ENCODE measurements at regions not wholly inside any gene's neighbourhood (a gene's known extent, or its start where the extent isn't known, plus 50 kb on each side); places are given as distances from the start of the nearest gene placed in this dataset.

DNA sequence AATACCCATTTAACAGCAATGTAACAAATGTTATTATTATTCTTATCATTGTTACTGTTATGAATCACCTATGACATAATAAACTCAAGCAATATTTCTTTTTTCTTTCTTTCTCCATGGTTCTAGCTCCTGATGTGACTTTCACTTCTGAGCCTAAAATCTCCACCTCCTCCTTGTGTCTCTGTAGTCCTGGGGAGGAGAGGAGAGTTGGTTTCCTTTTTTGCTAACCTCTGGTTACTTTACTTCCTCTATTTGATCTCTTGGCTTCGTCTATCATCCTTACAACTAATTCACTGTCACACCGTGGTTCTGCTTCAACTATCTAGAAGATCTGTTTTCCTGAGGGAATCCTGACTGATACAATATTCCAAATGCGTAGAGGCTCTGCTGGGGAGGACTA, 456.6 kb downstream of the VRK1 start:
- no peak overlapping the region for H3K27ac ChIP-seq
- H3K9me3 ChIP-seq, result peaks cover 0 to 6% (median 0%) of the 10 kb centered on the region in 4 donors
- no peaks in the 10 kb centered on the region for H3K4me1 ChIP-seq
- no peaks in the 10 kb centered on the region for H3K27me3 ChIP-seq
- H3K4me3 ChIP-seq, result no peak overlapping the region
- TF ChIP-seq, protein P1, sequence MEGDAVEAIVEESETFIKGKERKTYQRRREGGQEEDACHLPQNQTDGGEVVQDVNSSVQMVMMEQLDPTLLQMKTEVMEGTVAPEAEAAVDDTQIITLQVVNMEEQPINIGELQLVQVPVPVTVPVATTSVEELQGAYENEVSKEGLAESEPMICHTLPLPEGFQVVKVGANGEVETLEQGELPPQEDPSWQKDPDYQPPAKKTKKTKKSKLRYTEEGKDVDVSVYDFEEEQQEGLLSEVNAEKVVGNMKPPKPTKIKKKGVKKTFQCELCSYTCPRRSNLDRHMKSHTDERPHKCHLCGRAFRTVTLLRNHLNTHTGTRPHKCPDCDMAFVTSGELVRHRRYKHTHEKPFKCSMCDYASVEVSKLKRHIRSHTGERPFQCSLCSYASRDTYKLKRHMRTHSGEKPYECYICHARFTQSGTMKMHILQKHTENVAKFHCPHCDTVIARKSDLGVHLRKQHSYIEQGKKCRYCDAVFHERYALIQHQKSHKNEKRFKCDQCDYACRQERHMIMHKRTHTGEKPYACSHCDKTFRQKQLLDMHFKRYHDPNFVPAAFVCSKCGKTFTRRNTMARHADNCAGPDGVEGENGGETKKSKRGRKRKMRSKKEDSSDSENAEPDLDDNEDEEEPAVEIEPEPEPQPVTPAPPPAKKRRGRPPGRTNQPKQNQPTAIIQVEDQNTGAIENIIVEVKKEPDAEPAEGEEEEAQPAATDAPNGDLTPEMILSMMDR (IDR thresholded peaks at IDR 0.05), result no peak
- no peak for TF ChIP-seq EP300 (IDR thresholded peaks at IDR 0.05)
- TF ChIP-seq POLR2A (IDR thresholded peaks at IDR 0.05), result no peak
- 55 to 61% methylated on average over 3 of the region's 3 CpGs for WGBS, 2 donors
- DNase-seq (ENCODE audit: low spot score in 2 of 2), result no peak
- no peaks in the 10 kb centered on the region for H3K36me3 ChIP-seq

DNA sequence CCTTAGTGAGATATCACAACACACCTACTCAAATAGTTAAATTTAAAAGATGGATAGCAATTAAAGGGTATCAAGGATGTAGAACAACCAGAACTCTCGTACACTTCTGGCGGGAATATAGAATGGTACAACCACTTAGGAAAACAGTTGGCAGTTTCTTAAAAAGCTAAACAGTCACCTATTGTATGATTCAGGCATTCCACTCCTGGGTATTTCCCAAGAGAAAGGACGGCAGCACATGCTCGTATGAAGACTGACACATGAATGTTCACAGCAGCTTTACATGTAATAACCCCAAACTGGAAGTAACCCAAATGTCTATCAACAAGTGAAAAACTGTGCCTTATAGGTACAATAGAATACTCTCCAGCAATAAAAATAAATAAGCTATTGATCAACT, 465.2 kb downstream of the VRK1 start:
- no peak overlapping the region for H3K4me3 ChIP-seq
- no peak overlapping the region for H3K27ac ChIP-seq
- TF ChIP-seq, protein P1 (IDR thresholded peaks at IDR 0.05), result no peak
- TF ChIP-seq EP300 (IDR thresholded peaks at IDR 0.05) (no peak), POLR2A (IDR thresholded peaks at IDR 0.05) (no peak)
- H3K9me3 ChIP-seq, result peaks cover 0 to 3% (median 0%) of the 10 kb centered on the region in 4 donors
- H3K27me3 ChIP-seq, result no peaks in the 10 kb centered on the region
- no peak for DNase-seq (ENCODE audit: low spot score in 2 of 2)
- no peaks in the 10 kb centered on the region for H3K4me1 ChIP-seq
- 78 to 84% methylated on average over 4 of the region's 4 CpGs for WGBS, 2 donors
- H3K36me3 ChIP-seq, result no peaks in the 10 kb centered on the region

DNA sequence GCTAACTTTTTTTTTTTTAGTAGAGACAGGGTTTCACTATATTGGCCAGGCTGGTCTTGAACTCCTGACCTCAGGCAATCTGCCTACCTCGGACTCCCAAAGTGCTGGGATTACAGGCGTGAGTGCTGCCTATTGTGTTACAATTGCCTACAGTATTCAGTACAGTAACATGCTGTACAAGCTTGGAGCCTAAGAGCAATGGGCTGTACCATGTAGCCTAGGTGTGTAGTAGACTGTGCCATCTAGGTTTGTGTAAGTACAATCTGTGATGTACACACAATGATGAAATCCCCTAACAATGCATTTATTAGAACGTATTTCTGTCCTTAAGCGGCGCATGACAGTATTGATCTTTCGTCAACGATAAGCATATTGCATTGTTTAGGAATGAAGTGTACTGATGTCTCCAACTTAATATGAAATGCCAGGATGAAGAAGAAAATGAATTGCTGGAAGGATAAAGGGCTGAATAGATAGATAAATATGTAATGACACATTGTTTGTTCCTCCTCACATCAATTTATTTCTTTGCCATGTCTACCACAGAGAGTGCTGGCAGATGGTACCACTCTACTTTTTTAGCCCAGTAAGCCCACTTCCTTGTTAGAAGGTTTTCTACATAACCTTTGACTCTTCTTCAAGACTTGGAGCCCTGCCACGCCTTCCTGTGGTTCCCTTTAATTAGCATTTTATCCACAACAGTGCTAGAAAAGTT, 467.5 kb downstream of the VRK1 start:
- Histone ChIP-seq H3K4me1 (no peaks in the 10 kb centered on the region), H3K27me3 (no peaks in the 10 kb centered on the region), H3K4me3 (no peak overlapping the region), H3K9me3 (peaks cover 0 to 3% (median 0%) of the 10 kb centered on the region in 4 donors), H3K27ac (no peak overlapping the region), H3K36me3 (no peaks in the 10 kb centered on the region)
- WGBS, 2 donors, result 79 to 84% methylated on average over 8 of the region's 8 CpGs
- TF ChIP-seq EP300 (IDR thresholded peaks at IDR 0.05), result no peak
- TF ChIP-seq POLR2A (IDR thresholded peaks at IDR 0.05), result no peak
- TF ChIP-seq, protein P1 (IDR thresholded peaks at IDR 0.05), result no peak
- no peak for DNase-seq (ENCODE audit: low spot score in 2 of 2)

DNA sequence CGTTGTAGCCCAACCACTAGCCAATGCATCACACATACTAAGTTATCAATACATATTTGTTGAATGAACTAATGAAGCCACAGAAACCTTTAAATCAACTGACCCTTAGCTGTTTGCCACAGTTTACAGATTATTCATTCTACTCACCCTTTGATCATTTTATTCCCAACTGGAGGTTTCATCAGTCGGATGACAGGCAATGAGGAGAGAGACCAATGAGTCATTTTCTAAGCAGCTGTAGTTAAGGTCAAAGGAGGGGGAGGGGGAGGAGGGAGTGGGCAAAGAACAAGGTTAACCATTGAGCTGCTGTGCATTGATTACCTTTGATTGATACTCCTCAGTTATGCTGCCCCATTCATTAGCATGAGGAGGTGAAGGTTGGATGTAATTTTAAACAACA, 469.5 kb downstream of the VRK1 start:
- no peak for DNase-seq (ENCODE audit: low spot score in 2 of 2)

DNA sequence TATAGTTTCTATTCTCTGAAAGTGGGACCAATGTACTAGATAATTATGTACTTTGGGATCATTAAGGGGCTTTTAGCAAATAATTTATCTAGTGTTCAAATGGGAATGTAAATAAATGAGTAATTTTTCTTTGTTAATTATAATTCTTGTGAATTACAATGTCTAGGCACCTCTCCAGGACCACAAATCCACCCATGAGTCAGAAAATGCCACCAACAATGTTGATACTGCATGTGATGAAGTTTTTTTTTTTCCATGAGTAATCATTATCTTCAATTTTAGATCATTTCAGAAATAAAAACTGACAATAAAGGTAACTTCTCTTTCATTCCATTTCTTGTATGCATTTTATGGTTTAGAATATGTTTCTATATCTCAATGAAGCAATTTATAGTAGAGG, 470.3 kb downstream of the VRK1 start:
- Histone ChIP-seq H3K4me3 (no peak overlapping the region), H3K4me1 (no peaks in the 10 kb centered on the region), H3K27ac (no peak overlapping the region), H3K27me3 (no peaks in the 10 kb centered on the region), H3K9me3 (no peaks in the 10 kb centered on the region), H3K36me3 (no peaks in the 10 kb centered on the region)
- DNase-seq (ENCODE audit: low spot score in 2 of 2), result no peak
- TF ChIP-seq, protein P1 (IDR thresholded peaks at IDR 0.05), result no peak

More for the DNA sequence above, 469.5 kb downstream of the VRK1 start:
- Histone ChIP-seq H3K27me3 (no peaks in the 10 kb centered on the region), H3K4me3 (no peak overlapping the region), H3K36me3 (no peaks in the 10 kb centered on the region), H3K9me3 (peaks cover 0 to 3% (median 0%) of the 10 kb centered on the region in 4 donors), H3K4me1 (no peaks in the 10 kb centered on the region), H3K27ac (no peak overlapping the region)
- TF ChIP-seq EP300 (IDR thresholded peaks at IDR 0.05), result no peak
- no peak for TF ChIP-seq POLR2A (IDR thresholded peaks at IDR 0.05)
- TF ChIP-seq, protein P1 (IDR thresholded peaks at IDR 0.05), result no peak
- WGBS, 2 donors, result 25 to 26% methylated on average over 2 of the region's 2 CpGs
